Stomach (tissue), 4 donors: ENCODE measurements at regions not wholly inside any gene's neighbourhood (a gene's known extent, or its start where the extent isn't known, plus 50 kb on each side); places are given as distances from the start of the nearest gene placed in this dataset.

Experiments used
- CTCF ChIP-seq, 7 experiments: fragments of 450-650 bp in 4 of 7; fragments of 200-600 bp in 3 of 7; sonication (generic) in 3 of 7; IDR thresholded peaks; one replicate each; pipeline ENCODE4 v1.5.1; 2016 to 2019; ENCODE audit warnings: antibody characterized with exemption in 7 of 7, control low read depth in 2 of 7, mild to moderate bottlenecking in 1 of 7
- EP300 ChIP-seq: sonication (generic); formaldehyde crosslinking; IDR thresholded peaks from one replicate; pipeline ENCODE4 v1.6.1; 2017; ENCODE audit warnings: antibody characterized with exemption
- POLR2A ChIP-seq, 4 donors: fragments of 450-650 bp; IDR thresholded peaks; one replicate each; pipeline ENCODE4 v1.6.1; 2016; ENCODE audit warnings: antibody characterized with exemption in 4 of 4, control low read depth in 2 of 4, mild to moderate bottlenecking in 1 of 4, moderate library complexity in 1 of 4

- TF ChIP-seq CTCF (IDR thresholded peaks at IDR 0.05) (no peak), POLR2A (IDR thresholded peaks at IDR 0.05) (no peak), EP300 (no peak)
Observed at GRCh38 chr3:82100378-82100777, 338.9 kb upstream of the GBE1 start.
